IMR-90 (cell line): ENCODE measurements at regions not wholly inside any gene's neighbourhood (a gene's known extent, or its start where the extent isn't known, plus 50 kb on each side); places are given as distances from the start of the nearest gene placed in this dataset.

Source experiments
- ATAC-seq: fragments of 200-7000 bp; cut with Tn5 transposase; 2 replicates; pipeline ENCODE4 v1.9.1; 2020; ENCODE audit warnings: low read depth, mild to moderate bottlenecking, moderate library complexity
- BruUV-seq: library from RNA; stranded (reverse); fragments of 400-500 nt; replicated peaks from 2 replicates; lab custom pipeline; 2021; lab: Mats Ljungman, UMichigan
- CTCF ChIA-PET: fragments of 300-600 bp; formaldehyde crosslinking; extraction: SDS; loops from one replicate; lab custom pipeline; 2021; ENCODE audit warnings: antibody characterized with exemption; lab: Yijun Ruan, JAX
- POLR2A ChIA-PET: fragments of 300-600 bp; sonication (Branson Sonifier 250); formaldehyde crosslinking; loops from one replicate; lab custom pipeline; 2022; ENCODE audit warnings: antibody characterized with exemption; ENCODE audit not compliant: unreplicated experiment; lab: Charles Lee
- DNase-seq: peaks from one replicate; pipeline ENCODE4 v3.0.0; 2013
- H2AFZ ChIP-seq: replicated peaks from 2 replicates; pipeline ENCODE3; 2013; ENCODE audit warnings: low read length, mild to moderate bottlenecking; ENCODE audit not compliant: poor library complexity
- H2AK5ac ChIP-seq: 2 replicates; pipeline ENCODE4 v1.6.1; 2013; ENCODE audit warnings: low read depth, low read length, inconsistent platforms
- H2AK9ac ChIP-seq: replicated peaks from 2 replicates; pipeline ENCODE3; 2013; ENCODE audit warnings: mild to moderate bottlenecking, low read depth, low read length, moderate library complexity; ENCODE audit not compliant: poor library complexity
- H2BK120ac ChIP-seq: 2 replicates; pipeline ENCODE4 v1.6.1; 2013; ENCODE audit warnings: low read depth, low read length, inconsistent platforms
- H2BK15ac ChIP-seq: 3 replicates; pipeline ENCODE4 v1.6.1; 2013; ENCODE audit warnings: low read depth, low read length, inconsistent platforms
- H2BK20ac ChIP-seq: 2 replicates; pipeline ENCODE4 v1.6.1; 2013; ENCODE audit warnings: low read depth, mild to moderate bottlenecking, inconsistent platforms, low read length, moderate library complexity
- H2BK5ac ChIP-seq: 2 replicates; pipeline ENCODE4 v1.6.1; 2013; ENCODE audit warnings: mild to moderate bottlenecking, low read depth, low read length, inconsistent platforms; ENCODE audit not compliant: poor library complexity, severe bottlenecking
- H3K14ac ChIP-seq: replicated peaks from 2 replicates; pipeline ENCODE4 v1.6.1; 2013; ENCODE audit warnings: low read depth, low read length, inconsistent platforms
- H3K18ac ChIP-seq: 2 replicates; pipeline ENCODE4 v1.6.1; 2013; ENCODE audit warnings: low read depth, low read length, control low read depth
- H3K23ac ChIP-seq: 2 replicates; pipeline ENCODE4 v1.6.1; 2013; ENCODE audit warnings: low read depth, low read length, inconsistent platforms
- H3K27ac ChIP-seq: 2 replicates; pipeline ENCODE4 v1.5.1; 2013; ENCODE audit warnings: mild to moderate bottlenecking, control low read depth, low read length; ENCODE audit not compliant: insufficient read depth
- H3K27me3 ChIP-seq: 2 replicates; pipeline ENCODE4 v1.6.1; 2013; ENCODE audit warnings: low read length; ENCODE audit not compliant: control insufficient read depth, insufficient read depth
- H3K36me3 ChIP-seq: 2 replicates; pipeline ENCODE4 v1.6.1; 2013; ENCODE audit warnings: low read length, mixed read lengths; ENCODE audit not compliant: control insufficient read depth, insufficient read depth
- H3K4ac ChIP-seq: 2 replicates; pipeline ENCODE4 v1.6.1; 2013; ENCODE audit warnings: low read depth, low read length, inconsistent platforms
- H3K4me1 ChIP-seq: 2 replicates; pipeline ENCODE4 v1.6.1; 2013; ENCODE audit warnings: low read length, mixed read lengths; ENCODE audit not compliant: control insufficient read depth, insufficient read depth
- H3K4me2 ChIP-seq: 2 replicates; pipeline ENCODE4 v1.6.1; 2013; ENCODE audit warnings: low read depth, mild to moderate bottlenecking, control low read depth, low read length, moderate library complexity
- H3K4me3 ChIP-seq: 2 replicates; pipeline ENCODE4 v1.5.1; 2013; ENCODE audit warnings: low read depth, mild to moderate bottlenecking, control low read depth, low read length, moderate library complexity; ENCODE audit not compliant: insufficient read depth
- H3K56ac ChIP-seq: 2 replicates; pipeline ENCODE4 v1.6.1; 2013; ENCODE audit warnings: low read length, inconsistent platforms; ENCODE audit not compliant: insufficient read depth; ENCODE audit errors: extremely low read depth
- H3K79me1 ChIP-seq, 2 experiments: 2 replicates each; pipeline ENCODE4 v1.6.1; 2013; ENCODE audit warnings: low read length in 2 of 2, inconsistent platforms in 1 of 2, low read depth in 1 of 2
- H3K9ac ChIP-seq: 2 replicates; pipeline ENCODE4 v1.6.1; 2013; ENCODE audit warnings: low read depth, low read length, control low read depth
- H3K9me1 ChIP-seq: 2 replicates; pipeline ENCODE4 v1.6.1; 2013; ENCODE audit warnings: low read length, inconsistent platforms; ENCODE audit not compliant: insufficient read depth
- H3K9me3 ChIP-seq: 2 replicates; pipeline ENCODE4 v1.6.1; 2013; ENCODE audit warnings: low read length; ENCODE audit not compliant: control insufficient read depth, insufficient read depth
- H4K20me1 ChIP-seq: 2 replicates; pipeline ENCODE4 v1.6.1; 2013; ENCODE audit warnings: low read length, inconsistent platforms; ENCODE audit not compliant: insufficient read depth
- H4K5ac ChIP-seq: 2 replicates; pipeline ENCODE4 v1.6.1; 2013; ENCODE audit warnings: mild to moderate bottlenecking, low read depth, low read length, control low read depth
- H4K8ac ChIP-seq, 2 experiments: 2 replicates each; pipeline ENCODE4 v1.6.1; 2013; ENCODE audit warnings: low read depth in 2 of 2, low read length in 2 of 2, control low read depth in 1 of 2, inconsistent platforms in 1 of 2
- H4K91ac ChIP-seq: 2 replicates; pipeline ENCODE4 v1.6.1; 2013; ENCODE audit warnings: low read depth, low read length, inconsistent platforms; ENCODE audit not compliant: insufficient read depth
- CHD1 ChIP-seq: IDR thresholded peaks from 2 replicates; pipeline ENCODE4 v1.6.1; 2012; ENCODE audit warnings: low read depth, low read length, improper control_type of control experiment
- CTCF ChIP-seq: conservative IDR thresholded peaks from 2 replicates; pipeline ENCODE4 v1.5.1; 2012; ENCODE audit warnings: mild to moderate bottlenecking, low read depth, low read length, improper control_type of control experiment
- MAFK ChIP-seq: IDR thresholded peaks from 2 replicates; pipeline ENCODE4 v1.6.1; 2012; ENCODE audit warnings: low read depth, low read length, improper control_type of control experiment
- MAZ ChIP-seq: IDR thresholded peaks from 2 replicates; pipeline ENCODE4 v1.6.1; 2012; ENCODE audit warnings: low read depth, mild to moderate bottlenecking, low read length, improper control_type of control experiment, moderate library complexity, borderline replicate concordance
- RAD21 ChIP-seq: IDR thresholded peaks from 2 replicates; pipeline ENCODE4 v1.6.1; 2012; ENCODE audit warnings: low read length, improper control_type of control experiment
- RFX5 ChIP-seq: IDR thresholded peaks from 2 replicates; pipeline ENCODE4 v1.8.0; 2012; ENCODE audit warnings: low read depth, mild to moderate bottlenecking, low read length, moderate library complexity
- SMC3 ChIP-seq: fragments of 150-350 bp; IDR thresholded peaks from 2 replicates; pipeline ENCODE4 v1.6.1; 2016; ENCODE audit warnings: low read depth, mild to moderate bottlenecking, antibody characterized with exemption, low read length, moderate library complexity
- WGBS, 2 experiments: methylation state at CpG; one replicate each; pipeline versions ENCODE4 v1.1.5 to v1.1.7; 2013; ENCODE audit warnings: missing lambda C conversion rate in 2 of 2; ENCODE audit not compliant: insufficient read length in 1 of 2; ENCODE audit errors: extremely low coverage in 2 of 2; 5-methylcytosine and 5-hydroxymethylcytosine counted together
- dilution Hi-C: fragments of 300-500 bp; cut with HindIII; formaldehyde crosslinking; loops from one replicate; pipeline ENCODE4 v1.14.3; 2018; ENCODE audit warnings: low sequenced_read_pairs; ENCODE audit not compliant: unreplicated experiment
- in situ Hi-C: fragments of 300-500 bp; cut with MboI; formaldehyde crosslinking; loops from 3 replicates; pipeline ENCODE4 v1.14.3; 2019; ENCODE audit warnings: low sequenced_read_pairs, inconsistent platforms, mixed read lengths
- intact Hi-C: fragments of 100-400 bp; cut with micrococcal nuclease; formaldehyde crosslinking; loops from 2 replicates; pipeline ENCODE4 v1.10.0; 2022

GRCh38 chr16:86833136-86833535, 254.8 kb downstream of the FOXL1 start:
- no peak overlapping the region for H3K27ac ChIP-seq
- CTCF ChIA-PET, result interaction anchor here (0.7 to 1.0 kb wide), 2 partner anchors 10 to 21 kb away, joined by 3 to 6 read pairs; no protein-coding TSS in a partner anchor
- peak overlapping the region; percentile 74 for H3K4me2 ChIP-seq
- H3K4ac ChIP-seq, result peak overlapping the region; percentile 28
- H4K20me1 ChIP-seq, result no peaks in the 10 kb centered on the region
- peaks cover 10% of the 10 kb centered on the region for H3K27me3 ChIP-seq
- H4K91ac ChIP-seq, result no peak overlapping the region
- peak; percentile 15 for DNase-seq
- BruUV-seq, result no TSS peak
- H4K5ac ChIP-seq, result peak overlapping the region; percentile 21; the same call in 1 of the 2 replicates
- POLR2A ChIA-PET, result no interaction called here
- H2BK5ac ChIP-seq, result no peak overlapping the region
- no CpG with 5 or more reads among the region's 9 CpGs for WGBS, 2 experiments
- no peak overlapping the region for H3K14ac ChIP-seq
- dilution Hi-C loops (no loop called here), in situ Hi-C loops (no loop called here), intact Hi-C loops (loop anchor here (5.0 kb wide), 1 partner anchor 256 kb away; the partner anchor contains the start of gene FOXL1)
- H2AK9ac ChIP-seq, result no peak overlapping the region
- no peak for TF ChIP-seq CHD1
- TF ChIP-seq RFX5, result no peak
- no peak for TF ChIP-seq MAZ
- TF ChIP-seq MAFK, result no peak
- no peak for TF ChIP-seq RAD21
- no peak for TF ChIP-seq CTCF
- no peak for TF ChIP-seq SMC3
- H2AFZ ChIP-seq, result peak overlapping the region; percentile 55
- 0 out of 2 replicates have a peak overlapping the region, but pooled peaks have one; percentile 7 for H3K18ac ChIP-seq
- no peaks in the 10 kb centered on the region; the same call in 1 of the 2 replicates for H3K9me1 ChIP-seq
- no peak for ATAC-seq
- peak overlapping the region; percentile 41; the same call in 1 of the 2 replicates for H2AK5ac ChIP-seq
- no peaks in the 10 kb centered on the region for H3K9me3 ChIP-seq
- H3K4me3 ChIP-seq, result no peak overlapping the region
- H3K9ac ChIP-seq, result no peak overlapping the region
- no peaks in the 10 kb centered on the region for H3K79me1 ChIP-seq
- peak overlapping the region in 1 of 2 experiments; percentile 28; a peak in 1 of 4 replicates for H4K8ac ChIP-seq
- H3K36me3 ChIP-seq, result no peaks in the 10 kb centered on the region
- H3K23ac ChIP-seq, result peak overlapping the region; percentile 3; the same call in 1 of the 2 replicates
- peak overlapping the region; percentile 5; the same call in 1 of the 2 replicates for H2BK20ac ChIP-seq
- H3K56ac ChIP-seq, result no peak overlapping the region
- peaks cover 12% of the 10 kb centered on the region for H3K4me1 ChIP-seq
- peak overlapping the region; percentile 3; the same call in 1 of the 3 replicates for H2BK15ac ChIP-seq
- H2BK120ac ChIP-seq, result peak overlapping the region; percentile 28; the same call in 1 of the 2 replicates
